Dermis blood vessel endothelial cell (primary cell): ENCODE measurements at regions not wholly inside any gene's neighbourhood (a gene's known extent, or its start where the extent isn't known, plus 50 kb on each side); places are given as distances from the start of the nearest gene placed in this dataset.

ENCODE experiments used
- DNase-seq: peaks from one replicate; pipeline ENCODE4 v3.0.0; 2010

- DNase-seq, result no peak
These were observed 495.4 kb downstream of the CDH26 start for GRCh38 chr20:60453388-60454246.

DNA sequence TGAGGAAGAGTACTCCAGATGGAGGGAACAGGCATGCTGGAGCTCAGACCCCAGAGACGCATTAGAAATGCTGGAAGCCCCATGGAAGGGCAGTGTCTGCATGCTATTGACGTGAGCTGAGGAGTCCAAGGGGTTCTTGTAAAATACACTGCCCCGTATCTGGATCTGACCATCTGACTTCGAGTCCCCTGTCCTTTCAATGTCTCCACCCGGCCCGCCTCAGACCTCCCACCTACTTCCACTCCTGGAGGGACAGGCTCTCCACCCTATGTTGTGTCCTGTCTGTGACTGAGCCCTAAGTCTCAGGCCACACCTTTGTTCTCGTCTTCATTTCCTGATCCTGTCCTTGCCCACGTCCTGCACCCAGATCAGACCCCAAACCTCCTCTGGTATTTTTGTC is 496.3 kb downstream of the CDH26 start:
- no peak for DNase-seq

DNA sequence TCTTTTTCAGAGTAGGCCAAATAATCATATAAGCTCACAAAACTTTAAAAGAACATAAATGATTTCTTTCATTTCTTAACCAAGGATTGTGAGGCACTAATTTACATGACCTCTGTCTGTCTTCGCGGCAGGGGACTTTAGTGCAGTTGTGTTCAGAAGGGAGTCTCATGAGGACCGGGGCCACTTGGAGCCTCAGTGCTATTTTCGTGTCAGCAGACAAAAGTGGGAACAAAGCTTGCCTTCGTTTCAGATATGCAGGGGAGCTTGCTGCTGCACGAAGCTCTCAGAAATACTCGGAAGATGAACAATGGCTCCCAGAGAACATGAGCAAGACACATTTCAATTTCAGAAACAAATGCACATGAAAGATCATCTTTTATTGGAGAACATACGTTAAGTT is 497.0 kb downstream of the CDH26 start:
- DNase-seq, result no peak

DNA sequence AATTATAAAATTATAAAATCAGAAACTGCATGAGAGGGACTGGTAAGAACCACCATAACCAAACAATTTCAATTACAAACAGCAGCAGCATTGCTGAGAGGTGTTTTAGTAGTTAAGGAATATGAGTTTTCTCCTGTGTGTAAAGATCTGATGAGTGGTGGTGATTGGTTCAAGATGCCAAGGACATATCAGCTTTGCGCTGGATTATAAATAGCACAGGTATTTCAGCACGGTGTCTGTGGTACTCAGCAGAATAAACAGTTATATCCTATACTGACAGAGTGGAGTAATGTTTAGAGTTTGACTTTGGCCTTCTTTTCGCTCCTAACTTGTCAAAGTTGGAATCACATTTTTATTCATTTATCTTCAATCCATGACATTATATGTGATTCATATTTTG is 501.0 kb downstream of the CDH26 start:
- no peak for DNase-seq

DNA sequence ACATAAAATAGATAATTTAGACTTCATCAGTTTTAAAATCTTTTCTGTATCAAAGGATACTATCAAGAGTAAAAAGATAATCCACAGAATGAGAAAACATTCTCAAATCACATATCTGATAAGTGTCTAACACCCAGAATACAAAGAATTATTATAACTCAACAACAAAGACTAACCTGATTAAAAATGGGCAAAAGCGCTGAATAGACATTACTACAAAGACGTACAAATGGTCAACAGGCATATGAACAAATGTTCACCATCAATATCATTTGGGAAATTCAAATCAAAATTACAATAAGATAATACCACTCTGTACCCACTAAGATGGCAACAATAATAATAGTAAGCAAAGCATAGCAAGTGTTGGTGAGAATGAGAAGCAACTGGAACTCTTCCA is 503.8 kb downstream of the CDH26 start:
- no peak for DNase-seq

- no peak for DNase-seq
These were observed 505.6 kb downstream of the CDH26 start for GRCh38 chr20:60463798-60464197.

DNA sequence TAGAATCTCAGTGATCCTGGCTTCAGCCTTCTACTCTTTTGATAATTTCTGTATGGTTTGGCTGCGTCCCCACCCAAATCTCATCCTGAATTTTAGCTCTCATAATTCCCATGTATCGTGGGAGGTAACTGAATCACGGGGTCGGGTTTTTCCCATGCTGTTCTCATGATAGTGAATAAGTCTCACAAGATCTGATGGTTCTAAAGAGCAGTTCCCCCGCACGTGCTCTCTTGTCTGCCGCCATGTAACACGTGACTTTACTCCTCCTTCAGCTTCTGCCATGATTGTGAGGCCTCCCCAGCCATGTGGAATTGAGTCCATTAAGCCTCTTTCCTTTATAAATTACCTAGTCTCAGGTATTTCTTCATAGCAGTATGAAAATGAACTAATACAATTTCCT is 507.2 kb downstream of the CDH26 start:
- DNase-seq, result no peak

DNA sequence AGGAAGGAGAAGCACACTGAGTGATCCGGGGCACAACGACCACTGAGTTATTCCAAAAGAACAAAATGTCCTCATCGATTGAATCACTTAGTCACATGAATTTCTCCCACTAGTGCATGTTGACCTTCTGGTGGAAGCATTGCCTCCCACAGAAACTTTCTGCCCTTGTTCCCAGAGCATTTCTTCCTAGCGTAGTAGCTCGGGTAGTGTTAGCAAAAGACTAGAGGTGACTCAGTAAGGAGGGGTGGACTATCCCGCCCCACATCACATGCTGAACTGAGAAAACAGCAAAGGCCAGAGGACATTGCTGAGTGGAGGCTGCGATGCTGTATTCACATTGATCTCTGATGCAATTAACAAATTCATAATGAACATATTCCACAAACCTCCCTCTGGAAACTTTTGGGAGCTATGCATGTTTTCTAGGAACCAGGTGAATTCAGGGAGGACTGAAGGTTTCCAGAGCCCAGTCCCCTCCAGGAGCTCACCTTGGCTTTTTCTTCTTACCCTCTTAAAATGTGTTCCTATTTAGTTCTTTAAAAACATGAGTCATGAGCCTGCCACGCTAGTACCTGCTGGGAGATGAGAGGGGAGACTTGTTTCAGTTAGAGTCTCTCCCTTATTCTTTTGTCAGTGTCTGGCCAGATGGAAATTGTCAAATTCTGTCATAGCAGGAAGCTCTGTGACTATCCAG is 507.9 kb downstream of the CDH26 start:
- DNase-seq, result no peak

DNA sequence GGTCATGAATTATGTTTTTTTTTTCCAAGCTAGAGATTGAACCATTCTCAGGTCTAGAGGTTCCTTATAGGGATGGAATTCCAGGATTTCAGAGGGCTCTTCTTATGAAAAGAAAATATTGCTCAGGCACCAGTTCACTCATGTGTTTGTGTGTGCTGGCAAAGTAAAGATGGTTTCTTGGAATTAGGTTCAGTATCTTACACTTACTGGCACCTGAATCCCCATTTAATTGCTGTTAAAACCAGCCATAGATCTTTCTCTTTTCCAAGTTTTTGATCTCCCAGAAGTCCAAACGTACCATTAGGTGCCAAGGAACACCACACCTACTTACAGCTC is 508.4 kb downstream of the CDH26 start:
- no peak for DNase-seq

DNA sequence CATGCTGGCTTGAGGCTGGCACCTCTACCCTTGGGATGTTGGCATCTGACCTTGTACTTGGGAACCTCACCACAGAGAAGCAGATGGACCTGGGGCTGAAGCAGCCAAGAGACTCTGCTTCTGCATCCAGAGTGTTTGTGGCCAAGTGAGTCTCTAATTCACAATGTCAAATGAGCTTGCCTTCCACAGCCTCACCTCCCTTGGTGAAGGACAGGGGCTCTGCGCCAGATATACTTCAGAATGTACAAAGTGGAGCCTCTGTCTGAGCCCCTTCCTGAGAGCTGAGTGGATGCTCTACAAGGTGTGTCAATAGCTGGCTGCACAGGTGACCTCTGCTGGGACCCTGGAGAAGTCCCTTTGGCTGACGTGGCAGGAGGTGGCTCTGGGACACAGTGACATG is 508.9 kb downstream of the CDH26 start:
- DNase-seq, result no peak

DNA sequence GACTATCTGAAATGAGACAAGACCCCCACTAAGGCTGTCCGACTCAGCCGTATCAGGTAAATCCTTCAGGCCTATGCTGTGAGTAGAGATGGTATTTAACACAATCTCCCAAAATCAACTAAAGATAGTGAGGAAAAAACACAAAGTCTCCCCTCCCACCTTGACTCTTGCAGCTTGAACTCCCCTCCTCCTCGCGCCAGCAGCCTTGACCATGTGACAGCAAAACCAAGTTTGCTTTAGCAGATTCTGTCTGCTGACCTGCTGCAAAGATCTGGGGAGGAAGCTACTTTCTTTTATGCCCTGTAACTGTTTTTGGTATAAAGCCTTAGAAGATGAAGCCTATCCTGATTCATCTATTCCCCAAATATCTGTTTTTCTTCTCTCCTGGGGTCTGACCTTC is 509.5 kb downstream of the CDH26 start:
- no peak for DNase-seq

GRCh38 chr20:60469829-60470228 is 511.6 kb downstream of the CDH26 start:
- DNase-seq, result no peak

GRCh38 chr20:60470366-60470765 is 512.1 kb downstream of the CDH26 start:
- DNase-seq, result no peak

- DNase-seq, result no peak
These were observed 515.0 kb downstream of the CDH26 start for GRCh38 chr20:60473211-60473610.

DNA sequence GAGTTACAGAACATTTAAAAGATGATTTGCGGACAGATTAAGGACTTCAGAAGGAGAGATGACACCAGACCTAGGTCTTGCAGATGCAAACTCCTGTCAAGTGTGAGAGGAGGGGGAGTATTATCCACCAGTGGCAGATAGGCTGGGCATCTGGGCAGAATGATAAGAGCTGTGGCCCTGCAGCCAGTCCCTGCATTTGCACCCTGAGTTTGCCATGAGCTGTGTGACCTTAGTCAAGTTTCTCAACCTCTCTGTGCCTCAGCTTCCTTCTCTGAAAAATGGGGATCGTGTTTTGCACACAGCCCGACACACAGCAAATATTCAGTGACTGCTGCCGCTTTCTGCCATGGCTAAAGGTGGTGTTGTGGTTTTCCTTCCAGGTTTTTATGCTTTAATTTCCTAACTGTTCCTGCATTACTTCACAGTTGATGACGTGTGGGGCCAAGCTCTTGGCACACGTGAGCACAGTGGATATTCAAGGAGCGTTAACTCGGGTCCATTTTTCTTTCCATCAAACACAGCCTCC is 516.2 kb downstream of the CDH26 start:
- no peak for DNase-seq

DNA sequence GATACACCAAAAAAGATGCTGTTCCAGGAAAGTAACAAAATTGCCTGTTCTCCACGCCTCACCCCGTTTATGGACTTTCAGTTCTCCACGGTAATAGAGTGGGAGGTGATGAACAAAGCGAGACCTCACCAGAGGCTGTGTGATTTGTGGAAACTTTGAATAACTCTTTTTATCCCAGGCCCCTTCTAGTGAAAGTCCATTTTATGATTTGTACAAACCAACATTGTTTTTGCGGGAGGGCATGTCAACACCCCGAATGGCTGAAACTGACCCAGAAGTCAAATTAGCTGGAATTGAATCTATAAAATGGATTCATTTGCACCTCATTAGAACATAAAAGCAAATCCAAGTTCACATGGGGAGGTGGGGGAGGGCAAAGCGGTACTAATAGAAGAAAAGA is 517.8 kb downstream of the CDH26 start:
- DNase-seq, result no peak

GRCh38 chr20:60477958-60478357 is 519.7 kb downstream of the CDH26 start:
- no peak for DNase-seq

DNA sequence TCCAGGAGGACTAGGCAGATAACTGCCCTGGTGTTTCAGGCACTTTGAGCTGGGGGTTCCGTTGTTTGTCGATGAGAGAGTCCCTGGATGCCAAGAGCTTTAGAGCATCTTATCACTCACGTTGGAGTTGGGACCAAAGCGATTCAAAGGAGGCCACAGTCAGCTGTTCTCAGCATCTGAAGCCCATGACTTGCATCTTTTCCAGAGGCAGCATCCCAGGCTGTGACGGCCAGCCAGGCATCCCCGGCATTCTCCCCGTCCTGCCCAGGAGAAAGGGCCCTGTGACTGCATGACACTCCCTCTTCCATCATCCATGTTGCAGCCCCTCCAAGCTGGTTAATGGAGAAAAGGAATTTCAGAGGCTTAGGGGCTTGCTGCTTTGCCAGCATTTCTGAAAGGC is 520.3 kb downstream of the CDH26 start:
- DNase-seq, result no peak

GRCh38 chr20:60480950-60481742 is 522.9 kb downstream of the CDH26 start:
- DNase-seq, result no peak

- no peak for DNase-seq
These were observed 523.5 kb downstream of the CDH26 start for GRCh38 chr20:60481743-60482133.

- DNase-seq, result no peak
These were observed 524.2 kb downstream of the CDH26 start for GRCh38 chr20:60482221-60483008.

GRCh38 chr20:60483371-60483770 is 525.1 kb downstream of the CDH26 start:
- no peak for DNase-seq

- no peak for DNase-seq
These were observed 526.1 kb downstream of the CDH26 start for GRCh38 chr20:60484316-60484715.
